GM21723 (cell line): ENCODE measurements at regions not wholly inside any gene's neighbourhood (a gene's known extent, or its start where the extent isn't known, plus 50 kb on each side); places are given as distances from the start of the nearest gene placed in this dataset.

Experiments
- ATAC-seq: cut with Tn5 transposase; IDR thresholded peaks from one replicate; pipeline ENCODE4 v1.9.1; 2021; ENCODE audit warnings: mild to moderate bottlenecking, moderate library complexity; ENCODE audit not compliant: unreplicated experiment

- no peak for ATAC-seq
These were observed 976.7 kb upstream of the TMEM132C start for GRCh38 chr12:127290251-127290650.

- ATAC-seq = no peak
These were observed 974.2 kb upstream of the TMEM132C start for GRCh38 chr12:127292736-127293135.

DNA sequence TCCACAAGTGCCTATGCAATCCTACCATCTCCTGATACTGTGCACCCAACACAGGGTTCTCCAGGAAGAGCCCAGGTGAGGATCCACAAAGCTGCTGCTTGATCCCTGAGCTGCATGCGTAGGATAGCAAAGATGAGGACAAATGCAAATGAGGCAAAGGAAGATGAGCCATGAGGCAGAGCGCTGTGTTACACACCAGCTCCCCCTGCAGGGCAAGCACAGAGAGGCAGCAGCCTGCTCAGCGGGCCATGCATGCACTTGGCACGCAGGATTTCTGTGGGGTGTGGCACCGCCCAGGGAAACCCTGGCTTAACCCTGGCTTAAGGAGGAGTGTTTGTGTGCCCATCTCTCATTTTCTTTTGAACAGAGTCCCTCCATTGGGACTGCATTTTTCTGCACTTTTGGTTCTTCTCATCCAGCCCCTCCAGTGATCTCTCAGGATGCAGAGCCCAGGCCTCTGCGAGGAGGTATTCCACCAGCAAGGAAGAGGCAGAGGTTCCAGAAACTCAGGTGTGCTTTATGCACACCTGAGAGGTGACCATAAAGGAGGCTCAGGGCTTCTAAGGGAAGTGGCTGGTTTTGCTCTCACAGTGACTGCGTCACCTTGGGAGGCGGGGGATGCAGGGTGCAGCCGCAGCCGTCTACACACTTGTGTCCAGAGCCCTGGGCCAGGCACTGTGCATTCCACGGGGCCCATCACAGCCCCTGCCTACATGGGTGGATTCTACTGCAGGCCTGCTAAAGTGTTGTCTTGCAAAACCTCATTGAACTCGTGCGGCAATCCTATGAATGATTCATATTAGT, 973.3 kb upstream of the TMEM132C start:
- no peak for ATAC-seq

DNA sequence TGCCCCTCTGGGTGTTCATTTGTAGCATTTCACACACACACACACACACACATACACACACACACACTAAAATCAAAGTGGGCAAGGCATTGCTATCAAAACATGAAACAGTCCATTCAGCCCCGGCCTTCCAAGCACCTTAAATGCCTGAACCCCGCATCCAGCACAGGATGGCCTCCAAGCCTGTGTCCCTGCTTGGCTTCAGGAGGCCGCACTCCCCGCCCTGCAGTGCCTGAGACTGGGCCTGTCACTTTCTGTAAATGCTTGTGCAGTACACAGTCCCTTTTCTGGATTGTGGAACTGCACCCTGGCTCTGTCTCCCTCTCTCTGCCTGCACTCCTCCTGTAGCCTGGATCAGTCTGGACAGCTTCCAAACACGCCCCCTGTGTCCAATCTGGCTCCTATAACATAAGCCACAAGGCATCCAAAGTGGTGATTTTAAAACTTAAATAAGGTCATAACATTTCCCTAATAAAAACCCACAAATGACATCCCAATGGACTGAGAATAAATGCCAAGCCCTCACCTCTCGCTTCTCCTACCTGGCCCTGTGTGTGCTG, 972.2 kb upstream of the TMEM132C start:
- ATAC-seq = no peak

- ATAC-seq = no peak
These were observed 971.3 kb upstream of the TMEM132C start for GRCh38 chr12:127295630-127296029.

GRCh38 chr12:127296591-127296990, 970.4 kb upstream of the TMEM132C start:
- no peak for ATAC-seq

- no peak for ATAC-seq
These were observed 969.6 kb upstream of the TMEM132C start for GRCh38 chr12:127297327-127297726.

GRCh38 chr12:127300075-127300474, 966.9 kb upstream of the TMEM132C start:
- no peak for ATAC-seq

DNA sequence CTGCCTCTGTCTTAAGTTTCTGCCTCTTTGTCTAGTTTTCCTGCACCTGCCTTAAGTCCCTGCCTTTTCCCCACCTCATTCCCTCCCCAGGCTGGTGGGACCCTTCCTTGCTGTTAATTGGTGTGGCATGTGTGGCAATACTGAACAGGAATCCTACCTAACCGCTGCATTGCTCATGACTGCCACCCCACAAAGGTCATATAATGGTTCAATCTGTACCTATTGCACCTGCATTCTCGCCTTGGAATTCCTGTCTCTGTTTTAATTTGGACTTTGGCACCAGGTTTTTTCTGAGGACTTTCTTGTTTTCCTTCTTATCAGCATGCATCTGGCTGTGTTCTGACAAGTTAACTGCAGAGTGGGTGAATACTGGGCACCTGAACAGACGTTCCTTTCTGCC, 966.2 kb upstream of the TMEM132C start:
- no peak for ATAC-seq

- ATAC-seq = no peak
These were observed 965.1 kb upstream of the TMEM132C start for GRCh38 chr12:127301876-127302275.

GRCh38 chr12:127304751-127305725, 961.9 kb upstream of the TMEM132C start:
- no peak for ATAC-seq

GRCh38 chr12:127306604-127307215, 960.3 kb upstream of the TMEM132C start:
- no peak for ATAC-seq

DNA sequence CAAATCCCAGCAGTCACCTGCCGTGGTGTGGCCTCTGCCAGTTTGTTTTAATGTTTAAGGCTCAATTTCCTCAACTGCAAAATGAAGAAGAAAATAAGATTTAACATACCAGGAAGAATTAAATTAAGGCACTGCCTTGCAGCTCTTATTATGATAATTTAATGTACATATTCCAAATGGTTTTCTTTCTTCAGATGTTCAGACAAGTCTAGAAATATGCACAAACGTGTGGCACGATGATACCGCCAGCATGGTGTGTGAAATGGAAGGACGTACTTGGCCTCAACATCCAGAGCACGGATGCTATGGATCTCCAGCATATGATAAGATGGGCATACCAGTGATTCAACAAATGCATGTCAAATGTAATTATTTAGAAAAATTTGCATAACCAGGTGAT, 959.4 kb upstream of the TMEM132C start:
- no peak for ATAC-seq

DNA sequence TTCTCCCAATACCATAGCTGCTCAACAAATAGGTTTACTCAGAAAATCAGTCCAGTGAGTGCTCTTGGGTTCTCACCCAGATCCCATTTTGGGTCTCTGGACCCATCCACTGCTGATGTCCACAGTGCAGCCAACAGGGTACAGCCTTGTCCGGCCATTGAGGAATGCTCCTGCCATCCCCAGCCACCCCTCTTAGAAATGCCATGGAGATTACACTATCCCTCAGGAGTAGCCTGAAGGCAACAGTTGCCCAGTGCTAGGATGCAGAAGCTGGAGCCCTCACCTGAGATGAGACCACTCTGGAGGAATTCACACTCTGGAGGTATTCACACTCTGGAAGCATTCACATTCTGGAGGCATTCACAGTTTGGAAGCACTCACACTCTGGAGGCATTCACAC, 958.8 kb upstream of the TMEM132C start:
- ATAC-seq = no peak

DNA sequence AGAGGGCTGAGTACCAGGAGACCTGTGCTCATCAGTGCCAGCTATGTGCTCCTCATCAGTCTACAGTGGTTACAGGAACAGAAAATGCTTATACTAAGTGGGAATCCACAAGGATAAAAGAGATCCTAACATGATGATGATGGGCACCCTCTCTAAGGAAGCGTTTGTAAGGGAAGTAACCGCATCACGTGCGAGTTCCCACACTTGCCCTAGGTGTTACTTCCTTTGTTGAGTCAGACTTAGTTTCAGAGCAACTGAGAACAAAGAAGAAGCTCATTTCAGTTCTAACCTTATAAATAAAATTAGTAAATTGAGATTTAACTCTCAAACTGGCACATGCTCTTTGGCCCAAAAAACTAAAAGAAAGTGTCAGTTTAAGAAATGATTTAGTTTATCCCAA, 956.4 kb upstream of the TMEM132C start:
- ATAC-seq = no peak

GRCh38 chr12:127311720-127312364, 955.1 kb upstream of the TMEM132C start:
- ATAC-seq = no peak

DNA sequence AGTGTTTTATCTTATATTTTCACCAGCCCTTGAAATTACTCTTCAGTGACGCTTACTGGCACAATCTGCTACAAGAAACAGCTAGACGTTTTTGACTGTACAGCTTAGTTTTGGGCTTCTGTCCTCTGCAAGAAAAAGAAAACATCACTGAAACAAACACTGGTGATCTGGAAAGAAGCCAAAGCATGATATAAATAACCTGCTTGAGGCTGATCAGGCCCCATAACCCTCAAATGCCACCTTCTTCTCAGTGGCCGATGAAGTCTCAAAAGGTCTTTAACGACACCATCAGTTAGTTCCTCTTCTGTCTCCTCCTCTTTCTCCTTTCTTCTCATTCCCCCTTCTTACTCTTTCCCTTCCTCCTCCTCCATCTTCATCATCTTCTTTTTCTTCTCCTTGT, 942.3 kb upstream of the TMEM132C start:
- no peak for ATAC-seq

- no peak for ATAC-seq
These were observed 939.0 kb upstream of the TMEM132C start for GRCh38 chr12:127327986-127328385.

- no peak for ATAC-seq
These were observed 938.1 kb upstream of the TMEM132C start for GRCh38 chr12:127328867-127329266.

DNA sequence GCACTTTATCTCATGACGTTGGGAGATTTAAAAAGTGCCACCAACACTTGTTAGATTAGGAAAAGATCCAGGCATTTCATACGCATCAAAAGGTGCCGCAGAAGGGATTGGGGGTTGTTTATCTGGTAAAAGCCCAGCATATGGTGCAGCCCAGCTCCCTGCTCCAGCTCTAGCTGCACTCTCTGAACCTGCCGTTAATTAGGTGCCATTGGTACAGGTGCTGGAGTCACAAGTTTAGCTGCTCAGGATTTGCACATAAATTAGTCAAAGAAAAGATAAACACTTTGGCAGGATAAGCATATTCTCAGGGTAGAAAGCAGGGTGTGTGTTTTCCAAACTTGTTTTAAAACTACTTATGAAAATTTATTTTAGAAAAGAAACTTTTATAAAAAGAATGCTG, 932.6 kb upstream of the TMEM132C start:
- ATAC-seq = no peak
